Stimulated activated CD4-positive, alpha-beta T cell treated with anti-CD3 and anti-CD28 coated beads, Interleukin-4, amount 100 ng/mL, for 24 hours (primary cell): ENCODE measurements at regions not wholly inside any gene's neighbourhood (a gene's known extent, or its start where the extent isn't known, plus 50 kb on each side); places are given as distances from the start of the nearest gene placed in this dataset.

Experiments used
- DNase-seq: peaks from one replicate; pipeline ENCODE4 v3.0.0-alpha.2; 2020

- DNase-seq: no peak
Measured at GRCh38 chr10:28250782-28251181, 52.1 kb downstream of the MPP7 start.

DNA sequence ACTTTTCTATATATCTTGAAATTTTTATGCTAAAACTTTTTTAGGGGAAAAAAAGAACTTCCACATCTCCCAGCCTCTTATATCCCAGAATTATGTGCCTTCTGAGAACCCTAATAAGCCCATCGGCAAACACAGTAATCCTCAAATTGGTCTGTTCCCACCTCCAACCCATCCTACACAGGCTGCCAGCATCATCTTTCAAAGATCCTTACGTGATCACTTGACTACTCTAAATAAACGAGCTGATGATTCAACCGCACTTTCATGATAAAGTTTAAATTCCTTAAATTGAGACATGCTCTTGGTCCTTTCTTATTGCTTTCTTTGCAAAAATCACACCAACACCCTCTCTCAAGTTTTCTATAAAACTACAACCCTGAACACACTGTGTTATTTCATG, 52.5 kb downstream of the MPP7 start:
- no peak for DNase-seq

GRCh38 chr10:28249512-28249911, 53.4 kb downstream of the MPP7 start:
- DNase-seq: no peak

GRCh38 chr10:28248092-28248491, 54.8 kb downstream of the MPP7 start:
- no peak for DNase-seq

DNA sequence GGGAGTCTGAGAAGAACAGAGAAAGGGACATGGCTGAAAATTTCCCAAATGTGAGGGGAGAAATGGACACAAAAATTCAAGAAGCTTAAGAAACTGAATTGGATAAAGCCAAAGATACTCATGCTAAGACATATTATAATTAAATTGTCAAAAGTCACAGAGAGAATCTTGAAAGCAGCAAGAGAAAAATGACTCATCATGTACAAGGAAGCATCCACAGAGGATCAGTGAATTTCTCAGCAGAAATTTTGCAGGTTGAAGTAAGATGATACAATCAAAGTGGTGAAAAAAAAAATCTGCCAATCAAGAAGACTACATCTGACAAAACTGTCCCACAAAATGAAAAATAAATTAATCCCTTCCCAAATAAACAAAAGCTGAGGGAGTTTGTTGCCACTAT, 56.8 kb downstream of the MPP7 start:
- no peak for DNase-seq

GRCh38 chr10:28243923-28244322, 58.9 kb downstream of the MPP7 start:
- no peak for DNase-seq

DNA sequence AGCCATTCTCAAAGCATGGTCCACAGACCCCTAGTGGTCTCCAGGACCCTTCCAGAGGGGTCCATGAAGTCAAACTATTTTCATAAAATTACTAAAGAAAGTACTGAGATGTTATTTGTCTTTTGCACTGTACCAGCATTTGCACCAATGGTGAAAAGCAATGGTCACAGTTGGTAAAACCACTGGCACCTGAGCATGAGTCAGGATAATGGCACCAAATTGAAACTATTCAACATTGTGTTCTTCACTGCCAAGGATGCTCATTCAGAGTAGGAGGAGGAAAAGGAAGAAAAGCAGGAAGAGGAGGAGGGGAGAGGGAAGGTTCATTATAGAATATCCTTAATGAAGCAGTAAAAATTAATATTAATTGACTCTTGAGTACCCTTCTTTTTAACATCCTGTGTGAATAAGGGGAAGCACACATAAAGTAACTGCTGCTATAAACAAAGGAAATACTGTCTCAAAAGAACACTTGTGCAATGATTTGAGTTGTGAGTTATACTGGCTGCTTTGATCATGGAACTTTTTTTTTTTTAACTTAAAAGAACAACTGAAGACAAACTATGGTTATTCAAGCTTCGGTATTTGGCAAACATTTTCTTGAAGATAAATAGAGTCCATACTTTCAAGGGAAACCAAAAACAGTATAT, 60.2 kb downstream of the MPP7 start:
- no peak for DNase-seq

- DNase-seq: peak; percentile 64
Measured at GRCh38 chr10:28241741-28242399, 61.0 kb downstream of the MPP7 start.

- no peak for DNase-seq
Measured at GRCh38 chr10:28240400-28240799, 62.5 kb downstream of the MPP7 start.

DNA sequence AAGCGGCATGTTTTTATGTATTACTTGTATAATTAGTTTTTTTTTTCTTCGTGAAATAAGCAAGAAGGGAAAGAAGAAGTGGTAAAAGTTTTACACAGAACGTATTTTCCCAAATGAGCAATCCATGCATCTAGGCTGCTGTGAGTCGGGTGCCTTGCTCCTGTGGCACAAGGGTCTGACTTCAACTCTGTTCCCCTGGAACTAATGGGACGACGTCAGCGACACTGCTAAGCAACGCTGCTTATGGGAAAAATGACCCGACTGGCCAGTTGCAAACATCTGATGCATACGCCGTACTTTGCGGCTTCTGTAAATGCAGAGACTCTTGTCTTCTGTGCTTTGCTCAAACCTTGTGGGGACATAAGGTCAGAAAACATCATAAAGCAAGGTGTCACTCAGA, 66.3 kb downstream of the MPP7 start:
- no peak for DNase-seq

- no peak for DNase-seq
Measured at GRCh38 chr10:28220811-28221210, 82.1 kb downstream of the MPP7 start.

DNA sequence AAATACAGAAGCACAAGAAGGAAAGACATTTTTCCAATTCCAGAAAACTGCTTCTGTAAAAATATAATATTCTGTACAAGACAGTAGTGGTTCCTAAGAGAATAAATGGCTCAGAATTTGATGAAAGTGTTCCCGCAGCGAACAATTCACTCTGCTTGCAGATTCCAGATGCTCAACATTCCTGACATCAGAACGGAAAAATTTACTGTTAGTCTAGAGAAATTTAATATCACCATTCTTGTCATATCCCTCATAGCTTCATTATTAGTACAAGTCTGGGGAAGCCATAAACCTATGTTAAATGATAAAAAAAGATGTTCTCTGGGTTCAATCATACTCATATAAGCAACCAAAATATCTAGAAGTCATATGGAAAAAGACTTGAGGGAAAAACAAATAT, 83.6 kb downstream of the MPP7 start:
- DNase-seq: no peak

DNA sequence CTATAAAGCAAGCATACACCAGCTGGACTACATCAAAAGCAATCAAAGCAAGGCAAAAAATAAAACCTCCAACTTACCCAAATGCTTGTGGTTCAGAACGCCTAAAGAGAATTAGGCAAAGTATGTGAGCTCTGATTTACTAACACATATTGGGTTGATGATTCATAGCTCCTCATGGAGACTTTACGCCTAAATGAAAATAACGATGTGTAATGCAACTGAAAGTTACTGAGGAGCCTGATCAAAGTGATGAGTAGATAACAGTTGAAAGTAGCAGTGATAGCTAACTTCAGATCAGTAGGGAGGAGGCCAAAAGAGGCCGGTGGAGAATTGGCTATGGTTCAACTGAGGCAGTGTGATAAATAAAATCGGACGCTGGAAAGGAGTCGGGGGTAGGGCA, 85.0 kb downstream of the MPP7 start:
- DNase-seq: peak; percentile 7

DNA sequence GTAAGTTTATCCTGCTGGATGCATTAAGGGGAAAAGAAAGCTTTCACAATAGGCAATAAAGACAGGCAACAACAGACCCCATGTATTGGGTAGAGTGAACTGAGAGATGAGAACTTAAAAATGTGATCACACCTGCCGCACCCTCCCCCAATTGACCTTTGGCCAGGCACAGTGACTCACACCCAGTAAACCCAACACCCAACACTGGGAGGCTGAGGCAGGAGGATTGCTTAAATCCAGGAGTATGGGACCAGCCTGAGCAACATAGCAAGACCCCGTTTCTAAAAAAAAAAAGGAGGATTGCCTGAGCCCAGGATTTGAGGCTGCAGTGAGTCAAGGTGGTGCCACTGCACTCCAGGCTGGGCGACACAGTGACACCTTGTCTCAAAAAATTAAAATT, 86.9 kb downstream of the MPP7 start:
- no peak for DNase-seq

DNA sequence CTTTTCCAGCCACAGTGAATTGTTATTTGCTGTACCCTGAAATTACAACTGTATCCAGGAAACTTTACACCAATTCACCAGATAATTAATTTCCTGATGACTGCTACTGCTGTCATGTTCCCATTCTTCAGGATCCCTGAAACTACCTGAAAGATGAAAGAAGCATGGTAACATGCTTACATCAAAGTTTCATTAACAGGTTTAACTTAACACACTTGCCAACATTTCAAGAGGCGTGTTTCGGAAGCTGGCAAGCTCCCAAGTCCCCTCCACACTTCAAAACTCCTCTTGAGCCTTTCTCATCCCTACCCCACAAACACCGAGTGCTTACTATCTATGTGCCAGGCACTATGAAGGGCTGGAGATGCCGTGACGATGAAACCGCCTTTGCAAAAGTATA, 88.6 kb downstream of the MPP7 start:
- no peak for DNase-seq

GRCh38 chr10:28211759-28212158, 91.1 kb downstream of the MPP7 start:
- no peak for DNase-seq

DNA sequence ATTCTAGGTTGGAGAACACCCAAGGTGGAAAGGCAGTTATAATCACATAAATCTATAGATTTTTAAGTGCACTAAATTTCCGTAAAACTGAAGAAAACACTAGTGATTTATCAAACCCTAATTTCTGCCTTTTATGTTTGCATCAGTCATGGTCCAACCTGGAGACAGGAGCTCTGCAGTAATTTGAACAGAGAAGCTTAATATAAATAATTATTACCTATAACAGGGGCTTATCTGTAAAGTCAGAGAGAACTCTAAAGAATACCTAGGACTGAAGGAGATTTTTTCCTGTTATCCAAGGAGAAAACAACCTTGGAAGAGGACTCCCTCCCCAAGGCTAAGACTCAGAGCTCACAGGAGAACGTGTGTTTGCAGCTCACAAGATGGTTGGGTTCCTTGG, 95.1 kb downstream of the MPP7 start:
- no peak for DNase-seq

DNA sequence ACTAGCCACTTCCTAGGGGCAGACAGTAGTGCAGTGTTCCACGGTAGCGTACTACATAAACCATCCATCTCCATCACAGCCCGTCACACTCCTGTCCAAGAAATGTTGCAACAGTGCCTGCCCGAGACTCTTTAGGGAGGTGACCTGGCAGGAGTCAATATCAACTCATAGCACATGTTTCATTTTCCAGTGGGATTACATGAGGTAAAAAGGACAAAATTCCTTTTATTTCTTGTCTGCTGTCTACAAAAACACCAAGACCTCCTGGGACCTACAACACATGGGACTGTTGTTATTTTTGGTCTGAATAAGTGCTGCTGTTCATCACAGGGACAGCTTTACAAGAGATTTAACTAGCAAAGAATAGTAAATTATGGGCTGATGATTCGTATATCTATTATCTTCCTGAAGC, 99.9 kb downstream of the MPP7 start:
- no peak for DNase-seq

- DNase-seq: no peak
Measured at GRCh38 chr10:28201410-28202400, 101.2 kb downstream of the MPP7 start.

GRCh38 chr10:28200775-28201174, 102.1 kb downstream of the MPP7 start:
- DNase-seq: no peak

DNA sequence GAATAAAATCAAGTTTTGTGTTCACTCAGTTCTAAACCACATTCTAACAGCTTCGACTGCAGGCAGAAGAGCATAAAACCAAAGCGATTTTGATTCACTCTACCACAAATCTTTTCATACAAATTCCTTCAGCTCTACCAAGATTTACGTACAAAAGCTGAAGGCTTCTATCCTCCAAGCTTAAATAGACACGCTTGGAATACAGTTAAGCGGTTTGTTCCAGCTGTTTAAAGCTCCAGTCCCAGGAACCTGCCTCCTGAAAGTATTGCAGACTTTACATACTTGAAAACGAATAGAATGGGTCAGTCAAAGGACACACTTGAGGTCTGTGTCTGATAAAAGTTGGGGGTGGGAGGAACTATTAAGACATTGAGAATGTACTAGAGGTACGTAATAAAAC, 102.9 kb downstream of the MPP7 start:
- no peak for DNase-seq

DNA sequence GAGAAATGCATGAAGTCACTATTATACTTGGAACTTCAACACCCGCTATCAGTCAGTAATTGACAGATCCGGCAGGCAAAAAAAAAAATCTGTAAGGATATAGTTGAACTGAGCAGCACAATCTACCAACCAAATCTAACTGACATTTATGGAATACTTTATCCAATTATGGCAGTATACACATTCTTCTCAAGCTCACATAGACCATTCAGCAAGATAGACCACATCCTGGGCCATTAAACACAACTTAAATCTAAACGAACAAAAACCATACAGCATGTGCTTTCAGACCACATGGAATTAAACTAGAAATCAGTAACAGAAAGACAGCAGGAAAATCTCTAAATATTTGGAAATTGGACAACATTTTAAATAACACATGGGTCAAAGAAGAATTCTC, 112.7 kb downstream of the MPP7 start:
- DNase-seq: no peak

DNA sequence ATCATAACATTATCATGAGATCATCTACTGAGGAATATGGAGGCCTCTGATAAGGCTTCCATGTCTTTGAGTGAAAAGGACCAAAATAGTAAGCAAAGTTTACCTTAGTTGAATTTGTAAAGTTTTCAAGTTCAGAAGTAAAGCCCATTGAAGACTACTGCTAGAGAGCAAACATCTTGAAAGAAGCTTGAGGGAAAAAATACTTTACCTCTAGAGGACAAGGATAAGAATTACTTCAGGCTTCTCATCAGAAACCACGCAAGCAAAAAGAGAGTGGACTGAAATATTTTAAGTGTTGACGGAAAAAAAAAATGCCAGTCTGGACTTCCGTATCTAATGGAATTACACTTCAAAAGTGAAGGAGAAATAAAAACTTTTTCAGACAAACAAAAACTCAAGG, 114.3 kb downstream of the MPP7 start:
- no peak for DNase-seq
